Colonic mucosa (tissue), 4 donors: ENCODE measurements at regions not wholly inside any gene's neighbourhood (a gene's known extent, or its start where the extent isn't known, plus 50 kb on each side); places are given as distances from the start of the nearest gene placed in this dataset.

Source experiments
- DNase-seq: peaks from one replicate; pipeline ENCODE4 v3.0.0-alpha.2; 2020
- H3K27ac ChIP-seq: fragments of 200-600 bp; one replicate; pipeline ENCODE4 v1.8.0; 2021
- H3K27me3 ChIP-seq: fragments of 200-600 bp; one replicate; pipeline ENCODE4 v1.8.0; 2021
- H3K36me3 ChIP-seq: fragments of 200-600 bp; one replicate; pipeline ENCODE4 v1.8.0; 2021
- H3K4me1 ChIP-seq: fragments of 200-600 bp; one replicate; pipeline ENCODE4 v1.8.0; 2021; ENCODE audit warnings: mild to moderate bottlenecking
- H3K4me3 ChIP-seq: fragments of 200-600 bp; one replicate; pipeline ENCODE4 v1.8.0; 2021
- H3K9ac ChIP-seq, 2 donors: one replicate each; pipeline ENCODE4 v1.7.0; 2013; ENCODE audit warnings: control low read depth in 2 of 2, low read depth in 2 of 2, low read length in 2 of 2
- H3K9me3 ChIP-seq: fragments of 200-600 bp; one replicate; pipeline ENCODE4 v1.8.0; 2021
- intact Hi-C: fragments of 100-400 bp; cut with DNase I; formaldehyde crosslinking; loops from one replicate; pipeline ENCODE4 v1.14.1; 2022
- TF ChIP-seq, protein P1 (sequence below): fragments of 200-600 bp; IDR thresholded peaks from one replicate; pipeline ENCODE4 v1.8.0; 2022; ENCODE audit warnings: antibody characterized with exemption, mild to moderate bottlenecking
- donor health status: healthy.
- donor health status: DM: no; HTN: no; CAD: no.
- donor health status: DM: no; HTN: no; CAD: no.

DNA sequence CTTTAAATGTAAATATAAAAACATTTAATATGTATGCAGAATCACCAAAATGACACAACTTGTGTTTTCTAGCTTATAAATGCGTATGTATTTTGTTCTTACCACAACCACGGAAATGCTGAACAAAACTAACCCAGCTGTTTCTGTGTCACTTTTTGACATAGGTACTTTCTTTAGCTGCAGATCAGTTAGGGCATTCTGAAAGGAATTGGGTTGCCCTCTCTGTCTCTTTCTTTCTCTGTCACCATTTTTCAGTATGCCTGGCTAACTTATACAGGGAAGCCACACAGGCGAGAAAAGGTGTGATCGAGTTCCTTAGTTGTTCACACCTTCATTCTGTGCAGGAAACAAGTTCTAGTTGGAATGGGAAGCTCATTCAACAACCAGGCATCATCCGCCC is 72.6 kb upstream of the ARGLU1 start:
- Histone ChIP-seq H3K27ac (no peak overlapping the region), H3K4me3 (no peak overlapping the region), H3K27me3 (no peaks in the 10 kb centered on the region), H3K36me3 (no peaks in the 10 kb centered on the region), H3K9ac (no peak overlapping the region), H3K9me3 (no peaks in the 10 kb centered on the region), H3K4me1 (no peaks in the 10 kb centered on the region)
- no peak for DNase-seq
- intact Hi-C loops, result no loop called here
- TF ChIP-seq, protein P1, sequence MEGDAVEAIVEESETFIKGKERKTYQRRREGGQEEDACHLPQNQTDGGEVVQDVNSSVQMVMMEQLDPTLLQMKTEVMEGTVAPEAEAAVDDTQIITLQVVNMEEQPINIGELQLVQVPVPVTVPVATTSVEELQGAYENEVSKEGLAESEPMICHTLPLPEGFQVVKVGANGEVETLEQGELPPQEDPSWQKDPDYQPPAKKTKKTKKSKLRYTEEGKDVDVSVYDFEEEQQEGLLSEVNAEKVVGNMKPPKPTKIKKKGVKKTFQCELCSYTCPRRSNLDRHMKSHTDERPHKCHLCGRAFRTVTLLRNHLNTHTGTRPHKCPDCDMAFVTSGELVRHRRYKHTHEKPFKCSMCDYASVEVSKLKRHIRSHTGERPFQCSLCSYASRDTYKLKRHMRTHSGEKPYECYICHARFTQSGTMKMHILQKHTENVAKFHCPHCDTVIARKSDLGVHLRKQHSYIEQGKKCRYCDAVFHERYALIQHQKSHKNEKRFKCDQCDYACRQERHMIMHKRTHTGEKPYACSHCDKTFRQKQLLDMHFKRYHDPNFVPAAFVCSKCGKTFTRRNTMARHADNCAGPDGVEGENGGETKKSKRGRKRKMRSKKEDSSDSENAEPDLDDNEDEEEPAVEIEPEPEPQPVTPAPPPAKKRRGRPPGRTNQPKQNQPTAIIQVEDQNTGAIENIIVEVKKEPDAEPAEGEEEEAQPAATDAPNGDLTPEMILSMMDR, result no peak

DNA sequence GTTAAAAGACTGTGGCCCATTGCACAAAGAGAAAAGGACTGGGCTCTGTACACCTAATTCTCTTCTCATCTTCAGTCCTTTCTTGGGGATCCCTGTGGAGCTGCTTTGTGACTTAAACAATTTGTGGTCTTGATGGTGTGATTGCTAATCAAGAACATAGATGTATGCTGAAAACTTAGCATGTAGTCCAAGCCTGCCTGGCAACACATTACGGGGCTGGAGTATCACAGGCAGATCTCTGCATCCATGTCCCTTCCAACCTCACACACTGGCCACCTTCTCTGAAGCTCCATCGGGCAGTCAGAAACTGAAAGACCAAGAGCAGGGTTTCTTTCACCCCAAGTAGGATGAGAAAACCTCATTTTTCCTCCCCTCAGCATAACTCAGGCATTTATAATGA is 69.6 kb upstream of the ARGLU1 start:
- no peak overlapping the region for H3K4me3 ChIP-seq
- no peaks in the 10 kb centered on the region for H3K4me1 ChIP-seq
- H3K27ac ChIP-seq, result no peak overlapping the region
- H3K9ac ChIP-seq, result no peak overlapping the region
- H3K36me3 ChIP-seq, result no peaks in the 10 kb centered on the region
- DNase-seq, result no peak
- TF ChIP-seq, protein P1, result no peak
- intact Hi-C loops, result no loop called here
- no peaks in the 10 kb centered on the region for H3K27me3 ChIP-seq
- H3K9me3 ChIP-seq, result no peaks in the 10 kb centered on the region

DNA sequence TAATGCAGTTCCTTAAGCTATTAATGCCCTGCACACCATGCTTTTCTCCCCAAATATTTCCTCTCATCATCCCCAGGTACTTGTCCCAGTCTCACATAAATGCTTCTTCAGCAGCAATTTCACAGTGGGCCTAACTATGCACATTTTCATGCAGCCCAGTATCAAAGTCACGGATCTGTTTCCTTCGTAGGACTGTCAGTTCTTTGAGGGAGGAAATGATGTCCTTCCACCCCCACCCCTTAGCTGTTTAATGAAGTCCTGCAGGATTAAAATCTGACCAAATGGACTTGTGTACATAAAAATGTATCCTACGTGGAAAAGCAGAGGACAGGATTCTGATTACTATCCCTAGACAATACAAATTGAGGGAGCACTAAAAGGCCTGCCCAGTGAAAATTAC is 68.6 kb upstream of the ARGLU1 start:
- DNase-seq, result no peak
- Histone ChIP-seq H3K27me3 (no peaks in the 10 kb centered on the region), H3K36me3 (no peaks in the 10 kb centered on the region), H3K4me3 (no peak overlapping the region), H3K9me3 (no peaks in the 10 kb centered on the region), H3K4me1 (no peaks in the 10 kb centered on the region), H3K27ac (no peak overlapping the region), H3K9ac (no peak overlapping the region)
- intact Hi-C loops, result no loop called here
- TF ChIP-seq, protein P1, result no peak

DNA sequence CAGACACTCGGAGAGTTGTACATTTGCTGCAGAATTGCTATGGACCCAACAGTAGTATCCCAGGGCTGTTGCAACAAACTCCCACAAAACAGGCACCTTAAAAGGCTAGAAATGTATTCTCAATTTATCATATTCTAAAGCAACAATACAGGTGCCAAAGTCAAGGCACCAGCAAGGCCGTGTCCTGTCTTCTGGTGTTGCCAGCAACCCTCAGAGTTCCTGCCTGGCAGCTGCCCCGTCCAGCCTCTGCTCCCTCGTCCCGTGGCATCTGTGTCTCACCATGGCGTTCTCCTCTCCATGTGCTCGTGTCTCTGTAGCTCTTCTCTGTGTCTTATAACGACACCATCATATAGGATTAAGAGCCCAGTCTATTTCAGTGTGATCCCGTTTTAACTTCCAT is 67.7 kb upstream of the ARGLU1 start:
- Histone ChIP-seq H3K9me3 (no peaks in the 10 kb centered on the region), H3K27me3 (no peaks in the 10 kb centered on the region), H3K4me1 (no peaks in the 10 kb centered on the region), H3K9ac (no peak overlapping the region), H3K27ac (no peak overlapping the region), H3K36me3 (no peaks in the 10 kb centered on the region), H3K4me3 (no peak overlapping the region)
- intact Hi-C loops, result no loop called here
- TF ChIP-seq, protein P1, result no peak
- DNase-seq, result no peak

DNA sequence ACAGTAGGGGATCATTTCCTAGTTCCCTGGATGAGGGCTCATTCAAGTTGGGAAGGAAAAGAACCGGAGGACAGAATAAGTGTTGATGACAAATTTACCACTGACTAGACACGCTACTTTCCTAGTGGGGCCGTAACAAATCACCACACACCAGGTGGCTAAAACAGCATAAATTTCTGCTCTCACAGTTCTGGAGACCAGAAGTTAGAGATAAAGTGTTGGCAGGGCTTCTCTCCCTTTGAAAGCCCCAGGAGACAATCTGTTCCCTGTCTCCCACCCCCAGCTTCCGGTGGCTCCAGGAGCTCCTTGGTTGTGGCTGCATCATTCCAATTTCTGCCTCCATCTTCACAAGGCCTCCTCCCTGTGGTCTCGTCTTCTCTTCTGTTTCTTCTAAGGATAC is 65.4 kb upstream of the ARGLU1 start:
- H3K36me3 ChIP-seq, result no peaks in the 10 kb centered on the region

More for the DNA sequence above, 65.4 kb upstream of the ARGLU1 start:
- Histone ChIP-seq H3K4me1 (no peaks in the 10 kb centered on the region), H3K9me3 (no peaks in the 10 kb centered on the region), H3K27ac (no peak overlapping the region), H3K9ac (no peak overlapping the region), H3K4me3 (no peak overlapping the region), H3K27me3 (no peaks in the 10 kb centered on the region)
- intact Hi-C loops, result no loop called here
- TF ChIP-seq, protein P1, result no peak
- no peak for DNase-seq
